ENCODE measurements at regions not wholly inside any gene's neighbourhood (a gene's known extent, or its start where the extent isn't known, plus 50 kb on each side); places are given as distances from the start of the nearest gene placed in this dataset.

- TF ChIP-seq CTCF (IDR thresholded peaks at IDR 0.05): no peak
- no peak for TF ChIP-seq EZH2 (IDR thresholded peaks at IDR 0.05)
- no peak for TF ChIP-seq EZH2phosphoT487 (IDR thresholded peaks at IDR 0.05)
Measured at GRCh38 chr2:6072276-6072675, 380.1 kb downstream of the SOX11 start.

Measured in neural progenitor cell (in vitro differentiated cells).